ENCODE measurements at regions not wholly inside any gene's neighbourhood (a gene's known extent, or its start where the extent isn't known, plus 50 kb on each side); places are given as distances from the start of the nearest gene placed in this dataset.
"Not testable (repeated sequence)": the region's sequence is repeated elsewhere in the genome, so short reads cannot be mapped to it uniquely, and the experiment has no call there.

DNA sequence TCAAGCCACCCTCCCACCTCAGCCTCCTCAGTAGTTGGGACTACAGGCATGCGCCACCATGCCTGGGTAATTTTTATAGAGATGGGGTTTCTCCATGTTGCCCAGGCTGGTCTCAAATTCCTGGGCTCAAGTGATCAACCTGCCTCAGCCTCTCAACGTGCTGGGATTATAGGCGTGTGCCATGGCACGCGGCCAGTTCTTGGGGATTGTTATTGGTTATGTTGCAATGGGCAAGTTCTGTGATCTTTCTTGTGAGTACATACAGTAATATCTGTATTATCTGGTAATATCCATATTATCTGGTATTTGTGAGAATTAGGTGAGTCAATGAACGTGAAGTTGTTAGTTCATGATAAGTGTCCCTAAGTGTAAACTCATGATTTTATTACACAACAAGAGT, 90.3 kb upstream of the TBL1X start:
- ATAC-seq = no peak
- no peak for TF ChIP-seq ZFP30 (CRISPR knock-in tag; IDR thresholded peaks at IDR 0.05)
- TF ChIP-seq CSDC2 (CRISPR knock-in tag; IDR thresholded peaks at IDR 0.05) = no peak
- TF ChIP-seq, protein P1, sequence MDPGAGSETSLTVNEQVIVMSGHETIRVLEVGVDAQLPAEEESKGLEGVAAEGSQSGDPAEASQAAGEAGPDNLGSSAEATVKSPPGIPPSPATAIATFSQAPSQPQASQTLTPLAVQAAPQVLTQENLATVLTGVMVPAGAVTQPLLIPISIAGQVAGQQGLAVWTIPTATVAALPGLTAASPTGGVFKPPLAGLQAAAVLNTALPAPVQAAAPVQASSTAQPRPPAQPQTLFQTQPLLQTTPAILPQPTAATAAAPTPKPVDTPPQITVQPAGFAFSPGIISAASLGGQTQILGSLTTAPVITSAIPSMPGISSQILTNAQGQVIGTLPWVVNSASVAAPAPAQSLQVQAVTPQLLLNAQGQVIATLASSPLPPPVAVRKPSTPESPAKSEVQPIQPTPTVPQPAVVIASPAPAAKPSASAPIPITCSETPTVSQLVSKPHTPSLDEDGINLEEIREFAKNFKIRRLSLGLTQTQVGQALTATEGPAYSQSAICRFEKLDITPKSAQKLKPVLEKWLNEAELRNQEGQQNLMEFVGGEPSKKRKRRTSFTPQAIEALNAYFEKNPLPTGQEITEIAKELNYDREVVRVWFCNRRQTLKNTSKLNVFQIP (CRISPR knock-in tag; IDR thresholded peaks at IDR 0.05; ENCODE audit: borderline replicate concordance, low read depth) = no peak
- TF ChIP-seq OSR1 (CRISPR knock-in tag; IDR thresholded peaks at IDR 0.05) = no peak
- TF ChIP-seq ARNTL (CRISPR knock-in tag; IDR thresholded peaks at IDR 0.05; ENCODE audit: borderline replicate concordance, low read depth) = no peak
- TF ChIP-seq SNAI2 (CRISPR knock-in tag; IDR thresholded peaks at IDR 0.05) = no peak
- no peak for TF ChIP-seq TOX (CRISPR knock-in tag; IDR thresholded peaks at IDR 0.05; ENCODE audit: borderline replicate concordance)

DNA sequence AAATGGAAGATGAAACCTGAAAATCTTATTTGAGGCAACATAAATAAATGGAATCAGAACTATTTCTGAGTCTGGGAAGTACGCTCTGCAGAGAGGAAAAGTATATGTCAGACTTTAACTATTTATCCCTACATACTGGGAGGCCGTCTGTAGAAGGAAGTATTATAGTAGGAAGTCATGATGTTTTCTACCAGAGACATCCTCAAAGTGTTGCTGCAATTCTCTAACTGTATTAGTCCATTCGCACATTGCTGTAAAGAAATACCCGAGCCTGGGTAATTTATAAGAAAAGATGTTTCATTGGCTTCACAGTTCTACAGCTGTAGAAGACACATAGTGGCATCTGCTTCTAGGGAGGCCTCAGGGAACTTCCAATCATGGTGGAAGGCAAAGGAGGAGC, 88.7 kb upstream of the TBL1X start:
- no peak for ATAC-seq
- no peak for TF ChIP-seq ARNTL (CRISPR knock-in tag; IDR thresholded peaks at IDR 0.05; ENCODE audit: borderline replicate concordance, low read depth)
- TF ChIP-seq, protein P2, sequence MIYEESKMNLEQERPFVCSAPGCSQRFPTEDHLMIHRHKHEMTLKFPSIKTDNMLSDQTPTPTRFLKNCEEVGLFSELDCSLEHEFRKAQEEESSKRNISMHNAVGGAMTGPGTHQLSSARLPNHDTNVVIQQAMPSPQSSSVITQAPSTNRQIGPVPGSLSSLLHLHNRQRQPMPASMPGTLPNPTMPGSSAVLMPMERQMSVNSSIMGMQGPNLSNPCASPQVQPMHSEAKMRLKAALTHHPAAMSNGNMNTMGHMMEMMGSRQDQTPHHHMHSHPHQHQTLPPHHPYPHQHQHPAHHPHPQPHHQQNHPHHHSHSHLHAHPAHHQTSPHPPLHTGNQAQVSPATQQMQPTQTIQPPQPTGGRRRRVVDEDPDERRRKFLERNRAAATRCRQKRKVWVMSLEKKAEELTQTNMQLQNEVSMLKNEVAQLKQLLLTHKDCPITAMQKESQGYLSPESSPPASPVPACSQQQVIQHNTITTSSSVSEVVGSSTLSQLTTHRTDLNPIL (CRISPR knock-in tag; IDR thresholded peaks at IDR 0.05; ENCODE audit: low read depth) = no peak
- no peak for TF ChIP-seq ZNF8 (CRISPR knock-in tag; IDR thresholded peaks at IDR 0.05)
- no peak for TF ChIP-seq ESRRG (CRISPR knock-in tag; IDR thresholded peaks at IDR 0.05)
- no peak for TF ChIP-seq OSR1 (CRISPR knock-in tag; IDR thresholded peaks at IDR 0.05)

DNA sequence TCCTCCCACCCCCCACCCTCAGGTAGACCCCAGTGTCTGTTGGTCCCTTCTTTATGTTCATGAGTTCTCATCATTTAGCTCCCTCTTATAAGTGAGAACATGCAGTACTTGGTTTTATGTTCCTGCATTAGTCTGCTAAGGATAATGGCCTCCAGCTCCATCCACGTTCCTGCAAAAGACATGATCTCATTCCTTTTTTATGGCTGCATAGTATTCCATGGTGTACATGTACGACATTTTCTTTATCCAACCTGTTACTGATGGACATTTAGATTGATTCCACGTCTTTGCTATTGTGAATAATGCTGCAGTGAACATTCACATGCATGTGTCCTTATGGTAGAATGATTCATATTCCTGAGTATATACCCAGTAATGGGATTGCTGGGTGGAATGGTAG, 87.6 kb upstream of the TBL1X start:
- not testable (repeated sequence) for ATAC-seq

DNA sequence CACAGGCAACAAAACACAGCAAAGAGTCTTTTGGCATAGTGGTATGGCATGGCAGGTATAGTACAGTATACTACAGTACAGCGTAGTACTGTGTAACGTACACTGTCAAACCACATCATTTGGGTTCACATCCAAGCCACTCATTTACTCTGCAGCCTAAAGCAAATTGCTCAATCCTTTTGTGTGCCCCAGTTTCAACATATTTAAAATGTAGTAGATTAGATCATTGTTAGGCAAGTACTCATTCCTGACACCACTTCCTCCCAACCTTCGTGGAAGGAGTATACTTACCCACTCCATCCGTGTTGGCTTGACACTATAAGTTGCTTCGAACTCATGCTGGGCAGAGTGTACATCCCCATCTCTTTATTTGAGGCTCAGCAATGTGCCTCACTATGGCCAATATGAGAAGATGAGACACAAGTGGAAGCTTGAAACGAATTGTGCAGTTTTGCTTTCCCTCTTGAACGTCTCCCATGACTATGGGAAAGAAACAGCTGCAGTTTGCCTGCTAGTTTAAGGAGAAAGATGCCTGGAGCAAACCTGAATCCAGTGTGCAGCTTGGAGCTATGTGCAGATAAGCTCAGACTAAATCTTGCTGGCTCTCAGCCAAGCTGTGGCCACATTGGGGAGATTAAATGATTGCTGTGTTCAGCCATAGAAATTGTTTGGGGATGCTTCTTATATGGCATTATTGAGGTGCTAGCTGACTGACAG, 85.7 kb upstream of the TBL1X start:
- TF ChIP-seq ZNF8 (CRISPR knock-in tag; IDR thresholded peaks at IDR 0.05) (no peak), OSR1 (CRISPR knock-in tag; IDR thresholded peaks at IDR 0.05) (no peak), ZNF565 (CRISPR knock-in tag; conservative IDR thresholded peaks at IDR 0.05; ENCODE audit: low read depth) (no peak), CSDC2 (CRISPR knock-in tag; IDR thresholded peaks at IDR 0.05) (no peak), ZC3H10 (CRISPR knock-in tag; IDR thresholded peaks at IDR 0.05) (no peak), ARNTL (CRISPR knock-in tag; IDR thresholded peaks at IDR 0.05; ENCODE audit: borderline replicate concordance, low read depth) (no peak), TCF4 (CRISPR knock-in tag; IDR thresholded peaks at IDR 0.05; ENCODE audit: borderline replicate concordance) (no peak), BACH2 (CRISPR knock-in tag; IDR thresholded peaks at IDR 0.05; ENCODE audit: borderline replicate concordance) (no peak)
- TF ChIP-seq, protein P2 (CRISPR knock-in tag; IDR thresholded peaks at IDR 0.05; ENCODE audit: low read depth) = no peak
- TF ChIP-seq, protein P3, sequence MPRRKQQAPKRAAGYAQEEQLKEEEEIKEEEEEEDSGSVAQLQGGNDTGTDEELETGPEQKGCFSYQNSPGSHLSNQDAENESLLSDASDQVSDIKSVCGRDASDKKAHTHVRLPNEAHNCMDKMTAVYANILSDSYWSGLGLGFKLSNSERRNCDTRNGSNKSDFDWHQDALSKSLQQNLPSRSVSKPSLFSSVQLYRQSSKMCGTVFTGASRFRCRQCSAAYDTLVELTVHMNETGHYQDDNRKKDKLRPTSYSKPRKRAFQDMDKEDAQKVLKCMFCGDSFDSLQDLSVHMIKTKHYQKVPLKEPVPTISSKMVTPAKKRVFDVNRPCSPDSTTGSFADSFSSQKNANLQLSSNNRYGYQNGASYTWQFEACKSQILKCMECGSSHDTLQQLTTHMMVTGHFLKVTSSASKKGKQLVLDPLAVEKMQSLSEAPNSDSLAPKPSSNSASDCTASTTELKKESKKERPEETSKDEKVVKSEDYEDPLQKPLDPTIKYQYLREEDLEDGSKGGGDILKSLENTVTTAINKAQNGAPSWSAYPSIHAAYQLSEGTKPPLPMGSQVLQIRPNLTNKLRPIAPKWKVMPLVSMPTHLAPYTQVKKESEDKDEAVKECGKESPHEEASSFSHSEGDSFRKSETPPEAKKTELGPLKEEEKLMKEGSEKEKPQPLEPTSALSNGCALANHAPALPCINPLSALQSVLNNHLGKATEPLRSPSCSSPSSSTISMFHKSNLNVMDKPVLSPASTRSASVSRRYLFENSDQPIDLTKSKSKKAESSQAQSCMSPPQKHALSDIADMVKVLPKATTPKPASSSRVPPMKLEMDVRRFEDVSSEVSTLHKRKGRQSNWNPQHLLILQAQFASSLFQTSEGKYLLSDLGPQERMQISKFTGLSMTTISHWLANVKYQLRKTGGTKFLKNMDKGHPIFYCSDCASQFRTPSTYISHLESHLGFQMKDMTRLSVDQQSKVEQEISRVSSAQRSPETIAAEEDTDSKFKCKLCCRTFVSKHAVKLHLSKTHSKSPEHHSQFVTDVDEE (CRISPR knock-in tag; IDR thresholded peaks at IDR 0.05) = no peak
- TF ChIP-seq, protein P4, sequence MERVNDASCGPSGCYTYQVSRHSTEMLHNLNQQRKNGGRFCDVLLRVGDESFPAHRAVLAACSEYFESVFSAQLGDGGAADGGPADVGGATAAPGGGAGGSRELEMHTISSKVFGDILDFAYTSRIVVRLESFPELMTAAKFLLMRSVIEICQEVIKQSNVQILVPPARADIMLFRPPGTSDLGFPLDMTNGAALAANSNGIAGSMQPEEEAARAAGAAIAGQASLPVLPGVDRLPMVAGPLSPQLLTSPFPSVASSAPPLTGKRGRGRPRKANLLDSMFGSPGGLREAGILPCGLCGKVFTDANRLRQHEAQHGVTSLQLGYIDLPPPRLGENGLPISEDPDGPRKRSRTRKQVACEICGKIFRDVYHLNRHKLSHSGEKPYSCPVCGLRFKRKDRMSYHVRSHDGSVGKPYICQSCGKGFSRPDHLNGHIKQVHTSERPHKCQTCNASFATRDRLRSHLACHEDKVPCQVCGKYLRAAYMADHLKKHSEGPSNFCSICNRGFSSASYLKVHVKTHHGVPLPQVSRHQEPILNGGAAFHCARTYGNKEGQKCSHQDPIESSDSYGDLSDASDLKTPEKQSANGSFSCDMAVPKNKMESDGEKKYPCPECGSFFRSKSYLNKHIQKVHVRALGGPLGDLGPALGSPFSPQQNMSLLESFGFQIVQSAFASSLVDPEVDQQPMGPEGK (CRISPR knock-in tag; IDR thresholded peaks at IDR 0.05; ENCODE audit: borderline replicate concordance) = no peak
- no peak for ATAC-seq
